Ishikawa (cell line): ENCODE measurements at regions not wholly inside any gene's neighbourhood (a gene's known extent, or its start where the extent isn't known, plus 50 kb on each side); places are given as distances from the start of the nearest gene placed in this dataset.

ENCODE experiments used
- CEBPB ChIP-seq: IDR thresholded peaks from 2 replicates; pipeline ENCODE4 v1.6.1; 2012
- CREB1 ChIP-seq: IDR thresholded peaks from 2 replicates; pipeline ENCODE4 v1.6.1; 2012; ENCODE audit warnings: low read depth
- EGR1 ChIP-seq: IDR thresholded peaks from 2 replicates; pipeline ENCODE4 v1.6.1; 2012
- EP300 ChIP-seq: IDR thresholded peaks from 2 replicates; pipeline ENCODE4 v1.6.1; 2012; ENCODE audit warnings: borderline replicate concordance
- RAD21 ChIP-seq: IDR thresholded peaks from 2 replicates; pipeline ENCODE4 v1.6.1; 2012; ENCODE audit warnings: low read depth
- TAF1 ChIP-seq: IDR thresholded peaks from 2 replicates; pipeline ENCODE4 v1.6.1; 2012; ENCODE audit warnings: low read depth, mild to moderate bottlenecking
- TCF12 ChIP-seq: IDR thresholded peaks from 2 replicates; pipeline ENCODE4 v1.6.1; 2012; ENCODE audit warnings: low read depth
- TEAD4 ChIP-seq: IDR thresholded peaks from 2 replicates; pipeline ENCODE4 v1.6.1; 2012
- TF ChIP-seq, protein P1 (sequence below): IDR thresholded peaks from 2 replicates; pipeline ENCODE4 v1.6.1; 2012
- TF ChIP-seq, protein P2 (sequence below): IDR thresholded peaks from 2 replicates; pipeline ENCODE4 v1.6.1; 2012; ENCODE audit warnings: low read depth, mild to moderate bottlenecking

DNA sequence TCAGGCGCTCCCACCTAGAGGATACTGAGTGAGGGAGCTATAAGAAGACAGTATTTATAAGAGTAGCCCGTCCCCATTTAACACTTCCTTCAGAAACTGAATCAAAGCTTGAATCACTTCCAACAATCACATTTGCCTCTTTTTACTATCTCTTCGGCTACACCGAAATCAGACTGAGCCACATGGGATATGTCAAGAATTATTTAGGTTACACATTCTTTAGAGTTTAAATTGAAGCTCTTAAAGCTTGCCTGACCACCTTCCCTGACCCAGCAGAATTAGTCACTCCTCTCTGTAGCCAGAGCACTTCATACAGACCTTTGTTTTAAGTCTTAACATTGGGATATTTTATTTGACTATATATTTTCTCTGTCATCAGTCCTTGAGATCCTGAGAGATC lies 163.7 kb downstream of the MAFB start:
- no peak for TF ChIP-seq EP300
- TF ChIP-seq TAF1: no peak
- TF ChIP-seq CREB1: no peak
- TF ChIP-seq, protein P1, sequence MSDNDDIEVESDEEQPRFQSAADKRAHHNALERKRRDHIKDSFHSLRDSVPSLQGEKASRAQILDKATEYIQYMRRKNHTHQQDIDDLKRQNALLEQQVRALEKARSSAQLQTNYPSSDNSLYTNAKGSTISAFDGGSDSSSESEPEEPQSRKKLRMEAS: no peak
- TF ChIP-seq, protein P2, sequence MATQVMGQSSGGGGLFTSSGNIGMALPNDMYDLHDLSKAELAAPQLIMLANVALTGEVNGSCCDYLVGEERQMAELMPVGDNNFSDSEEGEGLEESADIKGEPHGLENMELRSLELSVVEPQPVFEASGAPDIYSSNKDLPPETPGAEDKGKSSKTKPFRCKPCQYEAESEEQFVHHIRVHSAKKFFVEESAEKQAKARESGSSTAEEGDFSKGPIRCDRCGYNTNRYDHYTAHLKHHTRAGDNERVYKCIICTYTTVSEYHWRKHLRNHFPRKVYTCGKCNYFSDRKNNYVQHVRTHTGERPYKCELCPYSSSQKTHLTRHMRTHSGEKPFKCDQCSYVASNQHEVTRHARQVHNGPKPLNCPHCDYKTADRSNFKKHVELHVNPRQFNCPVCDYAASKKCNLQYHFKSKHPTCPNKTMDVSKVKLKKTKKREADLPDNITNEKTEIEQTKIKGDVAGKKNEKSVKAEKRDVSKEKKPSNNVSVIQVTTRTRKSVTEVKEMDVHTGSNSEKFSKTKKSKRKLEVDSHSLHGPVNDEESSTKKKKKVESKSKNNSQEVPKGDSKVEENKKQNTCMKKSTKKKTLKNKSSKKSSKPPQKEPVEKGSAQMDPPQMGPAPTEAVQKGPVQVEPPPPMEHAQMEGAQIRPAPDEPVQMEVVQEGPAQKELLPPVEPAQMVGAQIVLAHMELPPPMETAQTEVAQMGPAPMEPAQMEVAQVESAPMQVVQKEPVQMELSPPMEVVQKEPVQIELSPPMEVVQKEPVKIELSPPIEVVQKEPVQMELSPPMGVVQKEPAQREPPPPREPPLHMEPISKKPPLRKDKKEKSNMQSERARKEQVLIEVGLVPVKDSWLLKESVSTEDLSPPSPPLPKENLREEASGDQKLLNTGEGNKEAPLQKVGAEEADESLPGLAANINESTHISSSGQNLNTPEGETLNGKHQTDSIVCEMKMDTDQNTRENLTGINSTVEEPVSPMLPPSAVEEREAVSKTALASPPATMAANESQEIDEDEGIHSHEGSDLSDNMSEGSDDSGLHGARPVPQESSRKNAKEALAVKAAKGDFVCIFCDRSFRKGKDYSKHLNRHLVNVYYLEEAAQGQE: no peak
- no peak for TF ChIP-seq TEAD4
- no peak for TF ChIP-seq TCF12
- TF ChIP-seq CEBPB: no peak
- TF ChIP-seq RAD21: no peak
- no peak for TF ChIP-seq EGR1
